SK-N-SH treated with all-trans-retinoic acid at 6 μM for 48 hours (cell line): ENCODE measurements at regions not wholly inside any gene's neighbourhood (a gene's known extent, or its start where the extent isn't known, plus 50 kb on each side); places are given as distances from the start of the nearest gene placed in this dataset.

Experiments
- ATAC-seq: fragments of 200-7000 bp; cut with Tn5 transposase; 3 replicates; pipeline ENCODE4 v1.9.1; 2020; ENCODE audit warnings: mild to moderate bottlenecking, moderate library complexity
- ARNTL ChIP-seq: fragments of 450-650 bp; formaldehyde crosslinking; IDR thresholded peaks from 2 replicates; pipeline ENCODE4 v1.5.0; 2020; ENCODE audit warnings: low read depth, mild to moderate bottlenecking, moderate library complexity, borderline replicate concordance
- BACH2 ChIP-seq: fragments of 250-450 bp; sonication (Bioruptor Pico); IDR thresholded peaks from 2 replicates; pipeline ENCODE4 v1.9.0; 2021; ENCODE audit warnings: mild to moderate bottlenecking, borderline replicate concordance
- CREB5 ChIP-seq: fragments of 250-450 bp; sonication (Bioruptor Pico); IDR thresholded peaks from 2 replicates; pipeline ENCODE4 v1.5.1; 2020; ENCODE audit warnings: low read depth, mild to moderate bottlenecking, moderate library complexity
- CSDC2 ChIP-seq: fragments of 250-450 bp; sonication (Bioruptor Pico); IDR thresholded peaks from 2 replicates; pipeline ENCODE4 v1.5.0; 2020; ENCODE audit warnings: mild to moderate bottlenecking, moderate library complexity
- CSRNP3 ChIP-seq: fragments of 250-450 bp; sonication (Bioruptor Pico); IDR thresholded peaks from 2 replicates; pipeline ENCODE4 v1.5.1; 2021; ENCODE audit warnings: mild to moderate bottlenecking, moderate library complexity
- ESRRG ChIP-seq: fragments of 250-450 bp; sonication (Bioruptor Pico); IDR thresholded peaks from 2 replicates; pipeline ENCODE4 v1.6.1; 2021; ENCODE audit warnings: mild to moderate bottlenecking
- GLIS3 ChIP-seq: fragments of 250-450 bp; sonication (Bioruptor Pico); IDR thresholded peaks from 2 replicates; pipeline ENCODE4 v1.5.0; 2020; ENCODE audit warnings: mild to moderate bottlenecking, moderate library complexity
- OSR1 ChIP-seq: fragments of 250-450 bp; sonication (Bioruptor Pico); IDR thresholded peaks from 2 replicates; pipeline ENCODE4 v1.8.0; 2022; ENCODE audit warnings: moderate library complexity, mild to moderate bottlenecking, inconsistent platforms
- PATZ1 ChIP-seq: fragments of 250-450 bp; sonication (Bioruptor Pico); IDR thresholded peaks from 2 replicates; pipeline ENCODE4 v1.8.0; 2020; ENCODE audit warnings: mild to moderate bottlenecking, moderate library complexity, borderline replicate concordance
- POU6F1 ChIP-seq: fragments of 250-450 bp; sonication (Bioruptor Pico); IDR thresholded peaks from 2 replicates; pipeline ENCODE4 v1.8.0; 2021; ENCODE audit warnings: low read depth, mild to moderate bottlenecking, moderate library complexity, borderline replicate concordance
- PPARA ChIP-seq: fragments of 250-450 bp; sonication (Bioruptor Pico); IDR thresholded peaks from 2 replicates; pipeline ENCODE4 v1.5.0; 2020; ENCODE audit warnings: mild to moderate bottlenecking, borderline replicate concordance
- RARB ChIP-seq: fragments of 250-450 bp; sonication (Bioruptor Pico); IDR thresholded peaks from 2 replicates; pipeline ENCODE4 v1.8.0; 2021; ENCODE audit warnings: mild to moderate bottlenecking, moderate library complexity
- SNAI2 ChIP-seq: fragments of 250-450 bp; sonication (Bioruptor Pico); IDR thresholded peaks from 2 replicates; pipeline ENCODE4 v1.5.0; 2020; ENCODE audit warnings: mild to moderate bottlenecking, moderate library complexity
- TSHZ2 ChIP-seq: fragments of 250-450 bp; sonication (Bioruptor Pico); IDR thresholded peaks from 2 replicates; pipeline ENCODE4 v1.5.0; 2020; ENCODE audit warnings: mild to moderate bottlenecking, moderate library complexity
- ZC3H10 ChIP-seq: fragments of 250-450 bp; sonication (Bioruptor Pico); IDR thresholded peaks from 2 replicates; pipeline ENCODE4 v1.5.1; 2021; ENCODE audit warnings: mild to moderate bottlenecking, moderate library complexity
- ZFP3 ChIP-seq: fragments of 250-450 bp; sonication (Bioruptor Pico); IDR thresholded peaks from 2 replicates; pipeline ENCODE4 v1.5.0; 2020; ENCODE audit warnings: mild to moderate bottlenecking, moderate library complexity
- ZFP30 ChIP-seq: fragments of 450-650 bp; formaldehyde crosslinking; IDR thresholded peaks from 2 replicates; pipeline ENCODE4 v1.5.0; 2022; ENCODE audit warnings: mild to moderate bottlenecking, moderate library complexity
- ZNF565 ChIP-seq: fragments of 450-650 bp; formaldehyde crosslinking; conservative IDR thresholded peaks from 2 replicates; pipeline ENCODE4 v1.5.0; 2020; ENCODE audit warnings: low read depth, mild to moderate bottlenecking, moderate library complexity
- ZNF70 ChIP-seq: fragments of 450-650 bp; formaldehyde crosslinking; IDR thresholded peaks from 2 replicates; pipeline ENCODE4 v1.5.0; 2020; ENCODE audit warnings: mild to moderate bottlenecking, moderate library complexity
- ZNF8 ChIP-seq: fragments of 450-650 bp; formaldehyde crosslinking; IDR thresholded peaks from 2 replicates; pipeline ENCODE4 v1.5.0; 2020; ENCODE audit warnings: mild to moderate bottlenecking, moderate library complexity

GRCh38 chrX:99522450-99522849 lies 887.6 kb downstream of the PCDH19 start:
- no peak for ATAC-seq
- TF ChIP-seq ZNF70 (CRISPR knock-in tag), result no peak
- TF ChIP-seq ZFP3, result no peak
- TF ChIP-seq, all 23 proteins: peak for 0

GRCh38 chrX:99507768-99508167 lies 902.3 kb downstream of the PCDH19 start:
- no peak for TF ChIP-seq ZNF70 (CRISPR knock-in tag)
- TF ChIP-seq ESRRG (CRISPR knock-in tag), result no peak
- TF ChIP-seq CSDC2, result no peak
- TF ChIP-seq CREB5 (CRISPR knock-in tag), result no peak
- no peak for TF ChIP-seq PPARA (CRISPR knock-in tag)
- no peak for TF ChIP-seq ZNF8
- no peak for TF ChIP-seq ZNF565 (CRISPR knock-in tag)
- TF ChIP-seq SNAI2 (CRISPR knock-in tag), result no peak
- no peak for TF ChIP-seq GLIS3
- no peak for TF ChIP-seq ARNTL
- TF ChIP-seq POU6F1 (CRISPR knock-in tag), result no peak
- TF ChIP-seq OSR1 (CRISPR knock-in tag), result no peak
- no peak for TF ChIP-seq RARB (CRISPR knock-in tag)
- no peak for TF ChIP-seq BACH2 (CRISPR knock-in tag)
- no peak for TF ChIP-seq CSRNP3 (CRISPR knock-in tag)
- TF ChIP-seq, all 23 proteins: peak for 0
- no peak for ATAC-seq

- no peak for ATAC-seq
- TF ChIP-seq ARNTL, result no peak
- no peak for TF ChIP-seq BACH2 (CRISPR knock-in tag)
- TF ChIP-seq TSHZ2, result no peak
- TF ChIP-seq POU6F1 (CRISPR knock-in tag), result no peak
Measured at GRCh38 chrX:99495453-99495852, 914.6 kb downstream of the PCDH19 start.

GRCh38 chrX:99494668-99495067 lies 915.4 kb downstream of the PCDH19 start:
- ATAC-seq, result no peak
- no peak for TF ChIP-seq BACH2 (CRISPR knock-in tag)
- no peak for TF ChIP-seq TSHZ2
- TF ChIP-seq ZNF8, result no peak
- no peak for TF ChIP-seq SNAI2 (CRISPR knock-in tag)
- no peak for TF ChIP-seq RARB (CRISPR knock-in tag)
- TF ChIP-seq PATZ1 (CRISPR knock-in tag), result no peak
- TF ChIP-seq OSR1 (CRISPR knock-in tag), result no peak
- TF ChIP-seq CREB5 (CRISPR knock-in tag), result no peak
- no peak for TF ChIP-seq ZFP3
- TF ChIP-seq ZNF565 (CRISPR knock-in tag), result no peak
- TF ChIP-seq ESRRG (CRISPR knock-in tag), result no peak
- TF ChIP-seq GLIS3, result no peak
- TF ChIP-seq ARNTL, result no peak
- TF ChIP-seq PPARA (CRISPR knock-in tag), result no peak
- no peak for TF ChIP-seq ZC3H10 (CRISPR knock-in tag)
- no peak for TF ChIP-seq ZFP30 (CRISPR knock-in tag)
